Lung (tissue), 11 donors: ENCODE measurements at regions not wholly inside any gene's neighbourhood (a gene's known extent, or its start where the extent isn't known, plus 50 kb on each side); places are given as distances from the start of the nearest gene placed in this dataset.

Experiments used
- ATAC-seq: fragments of 200-7000 bp; cut with Tn5 transposase; one replicate; pipeline ENCODE4 v1.9.1; 2020; ENCODE audit warnings: moderate number of reproducible peaks; ENCODE audit not compliant: insufficient read depth, low FRiP score
- DNase-seq, 3 donors: peaks; one replicate each; pipeline ENCODE4 v3.0.0-alpha.2; 2013 to 2017
- H3K27ac ChIP-seq, 2 donors: one replicate each; pipeline ENCODE4 v1.5.1; 2013; ENCODE audit warnings: mild to moderate bottlenecking in 2 of 2, moderate library complexity in 2 of 2, control low read depth in 1 of 2, inconsistent platforms in 1 of 2, low read depth in 1 of 2, low read length in 1 of 2
- H3K27me3 ChIP-seq, 3 donors: one replicate each; pipeline ENCODE4 v1.5.1; 2013; ENCODE audit warnings: low read length in 2 of 3; ENCODE audit not compliant: control insufficient read depth in 3 of 3, insufficient read depth in 3 of 3
- H3K36me3 ChIP-seq, 4 donors: one replicate each; pipeline ENCODE4 v1.5.1; 2013; ENCODE audit warnings: low read length in 4 of 4, mild to moderate bottlenecking in 1 of 4, moderate library complexity in 1 of 4; ENCODE audit not compliant: control insufficient read depth in 4 of 4, insufficient read depth in 4 of 4
- H3K4me1 ChIP-seq, 5 donors: one replicate each; pipeline ENCODE4 v1.5.1; 2013; ENCODE audit warnings: low read length in 5 of 5, mild to moderate bottlenecking in 2 of 5, moderate library complexity in 1 of 5; ENCODE audit not compliant: control insufficient read depth in 5 of 5, insufficient read depth in 5 of 5
- H3K4me3 ChIP-seq: one replicate; pipeline ENCODE4 v1.5.1; 2013; ENCODE audit warnings: mild to moderate bottlenecking, control low read depth, moderate library complexity
- H3K9ac ChIP-seq, 2 donors: one replicate each; pipeline ENCODE4 v1.5.1; 2013; ENCODE audit warnings: low read length in 2 of 2, control low read depth in 1 of 2; ENCODE audit not compliant: insufficient read depth in 1 of 2
- H3K9me3 ChIP-seq, 4 donors: one replicate each; pipeline ENCODE4 v1.5.1; 2013; ENCODE audit warnings: low read length in 3 of 4, mild to moderate bottlenecking in 1 of 4, moderate library complexity in 1 of 4; ENCODE audit not compliant: control insufficient read depth in 4 of 4, insufficient read depth in 3 of 4
- WGBS, 2 donors: extraction: QIAGEN DNeasy Blood & Tissue Kit; methylation state at CpG; one replicate each; pipeline ENCODE4 v1.1.7; 2013; 5-methylcytosine and 5-hydroxymethylcytosine counted together
- TF ChIP-seq, protein P1 (sequence below): IDR thresholded peaks from 2 replicates; pipeline ENCODE4 v1.5.1; 2012; ENCODE audit warnings: mild to moderate bottlenecking; ENCODE audit errors: control extremely low read depth, extremely low read depth
- donor health status: control.
- donor health status: control.
- donor health status: Bipolar disorder and iron deficiency.
- donor health status: healthy.
- donor health status: DM: yes; HTN: yes; CAD: no.

DNA sequence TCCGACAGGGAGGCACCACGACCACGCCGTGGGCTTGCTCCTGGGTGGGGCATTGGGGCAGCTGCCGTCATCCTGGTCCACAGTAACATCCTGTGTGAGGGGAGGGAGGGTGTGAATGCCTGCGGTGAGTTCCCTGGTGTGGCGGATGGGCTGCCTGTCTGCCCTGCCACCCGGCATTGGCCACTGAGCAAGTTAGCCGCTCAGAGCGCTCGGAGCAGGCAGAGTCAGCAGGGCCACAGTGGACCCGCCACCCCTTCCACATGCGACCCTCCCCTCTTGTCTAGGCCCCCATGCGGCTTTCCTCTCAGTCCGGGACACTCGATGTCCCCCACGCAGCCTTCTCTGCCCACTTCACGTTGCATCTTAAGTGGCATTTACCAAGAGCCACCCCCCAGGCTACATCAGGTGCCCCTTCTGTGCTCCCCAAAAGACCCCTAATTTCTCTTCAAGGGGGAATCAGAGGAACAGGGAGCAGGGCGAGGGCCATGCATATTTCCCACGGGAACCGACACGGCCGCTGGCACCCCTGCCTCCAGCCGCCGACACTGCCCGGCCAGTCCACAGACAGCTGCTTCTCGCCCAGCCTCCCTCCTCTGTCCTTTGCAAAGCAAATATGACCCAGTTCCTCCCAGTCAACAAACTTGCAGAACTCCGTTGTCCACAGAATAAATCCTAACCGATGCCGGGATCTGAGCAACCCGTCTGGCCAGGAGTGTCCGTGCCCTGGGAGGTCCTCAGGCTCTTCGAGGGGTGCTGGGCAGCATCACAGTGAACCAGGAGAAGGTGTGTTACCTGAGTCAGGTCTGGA, 1482.1 kb downstream of the TBC1D22A start:
- Histone ChIP-seq H3K27me3 (peaks cover 0 to 25% (median 0%) of the 10 kb centered on the region in 3 donors), H3K9me3 (no peaks in the 10 kb centered on the region), H3K4me3 (no peak overlapping the region), H3K4me1 (no peaks in the 10 kb centered on the region), H3K36me3 (no peaks in the 10 kb centered on the region), H3K9ac (no peak overlapping the region), H3K27ac (no peak overlapping the region)
- TF ChIP-seq, protein P1, sequence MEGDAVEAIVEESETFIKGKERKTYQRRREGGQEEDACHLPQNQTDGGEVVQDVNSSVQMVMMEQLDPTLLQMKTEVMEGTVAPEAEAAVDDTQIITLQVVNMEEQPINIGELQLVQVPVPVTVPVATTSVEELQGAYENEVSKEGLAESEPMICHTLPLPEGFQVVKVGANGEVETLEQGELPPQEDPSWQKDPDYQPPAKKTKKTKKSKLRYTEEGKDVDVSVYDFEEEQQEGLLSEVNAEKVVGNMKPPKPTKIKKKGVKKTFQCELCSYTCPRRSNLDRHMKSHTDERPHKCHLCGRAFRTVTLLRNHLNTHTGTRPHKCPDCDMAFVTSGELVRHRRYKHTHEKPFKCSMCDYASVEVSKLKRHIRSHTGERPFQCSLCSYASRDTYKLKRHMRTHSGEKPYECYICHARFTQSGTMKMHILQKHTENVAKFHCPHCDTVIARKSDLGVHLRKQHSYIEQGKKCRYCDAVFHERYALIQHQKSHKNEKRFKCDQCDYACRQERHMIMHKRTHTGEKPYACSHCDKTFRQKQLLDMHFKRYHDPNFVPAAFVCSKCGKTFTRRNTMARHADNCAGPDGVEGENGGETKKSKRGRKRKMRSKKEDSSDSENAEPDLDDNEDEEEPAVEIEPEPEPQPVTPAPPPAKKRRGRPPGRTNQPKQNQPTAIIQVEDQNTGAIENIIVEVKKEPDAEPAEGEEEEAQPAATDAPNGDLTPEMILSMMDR, result no peak
- ATAC-seq (no peak), DNase-seq (no peak)
- 91 to 93% methylated on average over 33 of the region's 33 CpGs for WGBS, 2 donors

DNA sequence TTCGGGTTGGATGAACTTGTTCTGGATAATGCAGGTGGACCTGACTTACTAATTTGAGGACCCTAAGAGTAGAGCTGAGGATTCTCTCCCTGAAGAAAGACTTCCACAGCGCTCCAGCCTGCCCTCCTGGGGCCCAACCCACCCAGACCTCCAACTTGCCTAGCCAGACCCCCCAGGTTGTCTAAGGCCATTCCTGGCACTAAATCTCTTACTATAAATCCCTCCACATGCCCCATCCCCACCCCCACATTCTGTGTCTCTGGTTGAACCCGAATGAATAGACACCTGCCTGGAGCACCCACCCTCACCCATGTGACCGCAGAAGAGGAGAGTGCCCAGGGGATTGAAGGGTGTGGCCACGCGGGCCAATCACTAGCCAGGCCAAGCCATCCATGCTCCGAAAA, 1480.0 kb downstream of the TBC1D22A start:
- ATAC-seq, result no peak
- H3K4me3 ChIP-seq, result no peak overlapping the region
- no peaks in the 10 kb centered on the region for H3K9me3 ChIP-seq
- H3K36me3 ChIP-seq, result no peaks in the 10 kb centered on the region
- TF ChIP-seq, protein P1, result no peak
- H3K27ac ChIP-seq, result no peak overlapping the region
- WGBS, 2 donors, result 93 to 95% methylated on average over 7 of the region's 7 CpGs
- H3K9ac ChIP-seq, result no peak overlapping the region
- peaks cover 0 to 17% (median 0%) of the 10 kb centered on the region in 3 donors for H3K27me3 ChIP-seq
- no peak for DNase-seq
- H3K4me1 ChIP-seq, result no peaks in the 10 kb centered on the region

DNA sequence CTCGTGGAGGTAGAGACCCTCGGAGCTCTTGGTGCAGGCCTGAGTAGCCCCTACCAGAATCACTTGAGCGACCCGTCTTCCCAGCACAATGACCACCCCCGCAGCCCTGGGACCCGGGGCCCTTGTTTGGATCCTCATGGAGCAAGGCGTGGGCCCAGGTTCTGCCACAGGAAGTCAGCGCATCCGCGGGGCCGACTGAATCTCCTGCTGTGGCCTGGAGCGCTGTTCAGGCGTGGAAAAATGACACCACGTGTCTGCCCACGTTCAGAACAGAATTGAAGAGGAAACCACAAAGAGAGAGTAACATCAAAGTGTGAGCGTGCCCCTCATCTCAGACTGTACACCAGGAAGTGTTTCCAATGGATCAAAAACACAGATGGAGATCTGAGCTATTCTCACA, 1479.2 kb downstream of the TBC1D22A start:
- Histone ChIP-seq H3K36me3 (no peaks in the 10 kb centered on the region), H3K9me3 (no peaks in the 10 kb centered on the region), H3K4me1 (no peaks in the 10 kb centered on the region), H3K9ac (no peak overlapping the region), H3K27ac (no peak overlapping the region), H3K4me3 (no peak overlapping the region), H3K27me3 (peaks cover 0 to 16% (median 0%) of the 10 kb centered on the region in 3 donors)
- ATAC-seq, result no peak
- DNase-seq, result no peak
- TF ChIP-seq, protein P1, result no peak
- 68 to 71% methylated on average over 16 of the region's 16 CpGs for WGBS, 2 donors

DNA sequence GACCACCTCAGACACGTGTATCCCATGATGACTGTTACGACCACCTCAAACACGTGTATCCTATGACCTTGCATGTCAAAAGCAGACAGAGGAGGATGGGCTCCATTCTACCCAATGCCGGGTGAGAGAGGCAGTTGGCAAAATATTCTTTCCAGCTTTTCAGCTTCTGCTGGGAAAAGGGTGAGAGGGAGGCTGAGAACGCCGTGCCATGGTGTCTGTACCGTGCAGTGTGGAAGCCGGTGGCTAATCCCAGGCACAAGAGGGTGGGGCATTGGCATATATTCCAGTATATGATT, 1478.4 kb downstream of the TBC1D22A start:
- peaks cover 0 to 9% (median 0%) of the 10 kb centered on the region in 3 donors for H3K27me3 ChIP-seq
- TF ChIP-seq, protein P1, result no peak
- no peak overlapping the region for H3K4me3 ChIP-seq
- H3K27ac ChIP-seq, result no peak overlapping the region
- H3K9ac ChIP-seq, result no peak overlapping the region
- H3K9me3 ChIP-seq, result no peaks in the 10 kb centered on the region
- 93% methylated on average over 8 of the region's 8 CpGs for whole genome bisulfite sequencing, 2 donors
- ATAC-seq (no peak), DNase-seq (no peak)
- H3K4me1 ChIP-seq, result no peaks in the 10 kb centered on the region
- H3K36me3 ChIP-seq, result no peaks in the 10 kb centered on the region
